ENCODE measurements at regions not wholly inside any gene's neighbourhood (a gene's known extent, or its start where the extent isn't known, plus 50 kb on each side); places are given as distances from the start of the nearest gene placed in this dataset.

GRCh38 chr13:54366728-54367127 is 1338.1 kb downstream of the OLFM4 start:
- TF ChIP-seq SUZ12 (IDR thresholded peaks at IDR 0.05) (no peak), BHLHE40 (IDR thresholded peaks at IDR 0.05; ENCODE audit: borderline replicate concordance) (no peak), TARDBP (IDR thresholded peaks at IDR 0.05) (no peak), SP1 (IDR thresholded peaks at IDR 0.05) (no peak)
